ENCODE measurements at regions not wholly inside any gene's neighbourhood (a gene's known extent, or its start where the extent isn't known, plus 50 kb on each side); places are given as distances from the start of the nearest gene placed in this dataset.

DNA sequence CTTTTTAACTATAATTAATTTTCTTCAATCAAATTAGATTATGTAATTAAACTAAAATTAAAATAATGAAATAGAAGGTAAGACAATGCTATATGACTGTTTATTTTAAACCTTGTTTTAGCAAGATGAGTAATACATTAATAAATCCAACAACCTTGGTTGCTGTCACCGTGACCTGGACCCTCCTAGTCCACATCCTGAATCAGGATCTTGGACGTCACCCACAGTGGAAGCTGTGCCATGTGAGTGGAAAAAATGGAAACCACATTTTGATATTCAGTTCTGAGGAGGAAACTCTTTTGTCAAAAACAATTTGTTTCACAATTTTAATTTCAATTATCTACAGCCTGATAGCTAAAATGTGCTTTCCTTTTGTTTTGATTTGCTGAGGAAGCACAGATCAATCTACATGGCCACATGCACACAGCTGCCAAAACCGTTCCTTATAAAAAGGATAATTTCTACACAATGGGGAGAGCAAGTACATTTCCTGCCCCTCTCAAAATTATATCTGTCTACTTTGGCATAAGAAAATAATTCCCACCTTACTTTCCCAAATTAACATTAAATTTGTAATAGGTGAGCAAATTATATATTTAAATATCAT is 255.5 kb downstream of the RASSF9 start:
- H3K4me1 ChIP-seq (ENCODE audit: control insufficient read depth, insufficient read depth, low read length), result peaks cover 4% of the 10 kb centered on the region
- no peak overlapping the region for H3K9ac ChIP-seq (ENCODE audit: low read depth, low read length)
- no peaks in the 10 kb centered on the region for H3K9me3 ChIP-seq (replicated peaks; ENCODE audit: low read length)
- no peak overlapping the region for H3K4me3 ChIP-seq (ENCODE audit: low read length)
- no peaks in the 10 kb centered on the region for H3K27me3 ChIP-seq (ENCODE audit: control insufficient read depth, insufficient read depth, low read length)
- H3K4me2 ChIP-seq (ENCODE audit: low read length), result no peak overlapping the region
- no peaks in the 10 kb centered on the region for H3K36me3 ChIP-seq (ENCODE audit: insufficient read depth, low read length)

DNA sequence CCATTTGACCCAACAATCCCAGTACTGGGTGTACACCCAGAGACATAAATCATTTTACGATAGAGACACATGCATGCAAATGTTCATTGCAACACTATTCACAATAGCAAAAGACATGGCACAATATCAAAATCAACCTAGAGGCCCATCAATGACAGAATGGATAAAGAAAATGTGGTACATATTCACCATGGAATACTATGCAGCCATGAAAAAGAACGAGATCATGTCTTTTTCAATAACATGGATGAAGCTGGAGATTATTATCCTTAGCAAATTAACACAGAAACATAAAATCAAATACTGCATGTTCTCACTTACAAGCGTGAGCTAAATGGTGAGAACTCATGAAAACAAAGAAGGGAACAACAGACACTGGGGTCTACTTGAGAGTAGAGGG is 249.1 kb downstream of the RASSF9 start:
- no peaks in the 10 kb centered on the region for H3K9me3 ChIP-seq (replicated peaks; ENCODE audit: low read length)
- no peak overlapping the region for H3K4me3 ChIP-seq (ENCODE audit: low read length)
- H3K27me3 ChIP-seq (ENCODE audit: control insufficient read depth, insufficient read depth, low read length), result no peaks in the 10 kb centered on the region
- no peaks in the 10 kb centered on the region for H3K4me1 ChIP-seq (ENCODE audit: control insufficient read depth, insufficient read depth, low read length)
- H3K9ac ChIP-seq (ENCODE audit: low read depth, low read length), result no peak overlapping the region
- H3K36me3 ChIP-seq (ENCODE audit: insufficient read depth, low read length), result no peaks in the 10 kb centered on the region
- no peak overlapping the region for H3K4me2 ChIP-seq (ENCODE audit: low read length)

DNA sequence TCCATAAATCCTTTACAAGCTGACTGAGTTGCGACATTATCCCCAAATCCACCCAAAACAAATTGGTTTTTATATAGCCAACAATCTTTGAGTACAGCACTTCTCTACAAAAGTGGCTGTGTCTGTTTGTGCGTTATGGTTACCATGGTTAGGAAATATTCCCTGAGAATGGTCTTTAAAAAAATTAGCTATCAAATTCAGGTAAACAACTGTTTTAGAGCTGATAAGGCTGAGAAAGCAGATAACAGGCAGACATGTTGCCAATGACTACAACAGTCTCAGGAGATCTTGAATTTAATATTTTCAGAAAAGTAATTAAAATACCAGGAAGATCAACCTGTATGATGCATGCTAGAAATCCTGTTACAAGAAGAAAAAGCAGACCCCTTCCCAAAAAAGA is 248.0 kb downstream of the RASSF9 start:
- H3K4me3 ChIP-seq (ENCODE audit: low read length), result no peak overlapping the region
- no peaks in the 10 kb centered on the region for H3K9me3 ChIP-seq (replicated peaks; ENCODE audit: low read length)
- no peaks in the 10 kb centered on the region for H3K27me3 ChIP-seq (ENCODE audit: control insufficient read depth, insufficient read depth, low read length)
- no peak overlapping the region for H3K9ac ChIP-seq (ENCODE audit: low read depth, low read length)
- no peaks in the 10 kb centered on the region for H3K4me1 ChIP-seq (ENCODE audit: control insufficient read depth, insufficient read depth, low read length)
- no peaks in the 10 kb centered on the region for H3K36me3 ChIP-seq (ENCODE audit: insufficient read depth, low read length)
- no peak overlapping the region for H3K4me2 ChIP-seq (ENCODE audit: low read length)

DNA sequence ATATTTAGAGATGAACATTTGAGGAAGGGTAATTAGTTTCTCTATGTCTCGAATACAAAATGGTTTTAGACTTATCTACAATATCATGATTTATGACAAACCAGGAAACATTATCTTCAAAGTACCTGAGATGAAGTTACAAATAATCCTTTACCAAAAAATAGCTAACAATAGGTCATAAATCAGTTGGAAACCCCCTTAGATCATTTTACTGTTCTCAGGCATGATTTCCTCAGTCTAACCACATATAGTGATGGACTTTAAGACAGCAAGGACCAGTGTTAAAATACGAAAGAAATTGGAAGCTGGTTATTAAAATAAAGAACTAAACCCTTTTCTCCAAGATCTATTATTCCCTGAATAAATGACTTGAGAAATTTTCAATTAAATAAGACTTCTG is 235.4 kb downstream of the RASSF9 start:
- Histone ChIP-seq H3K4me2 (ENCODE audit: low read length) (no peak overlapping the region), H3K4me3 (ENCODE audit: low read length) (no peak overlapping the region), H3K9ac (ENCODE audit: low read depth, low read length) (no peak overlapping the region), H3K27me3 (ENCODE audit: control insufficient read depth, insufficient read depth, low read length) (no peaks in the 10 kb centered on the region), H3K36me3 (ENCODE audit: insufficient read depth, low read length) (no peaks in the 10 kb centered on the region), H3K4me1 (ENCODE audit: control insufficient read depth, insufficient read depth, low read length) (no peaks in the 10 kb centered on the region), H3K9me3 (replicated peaks; ENCODE audit: low read length) (no peaks in the 10 kb centered on the region)

DNA sequence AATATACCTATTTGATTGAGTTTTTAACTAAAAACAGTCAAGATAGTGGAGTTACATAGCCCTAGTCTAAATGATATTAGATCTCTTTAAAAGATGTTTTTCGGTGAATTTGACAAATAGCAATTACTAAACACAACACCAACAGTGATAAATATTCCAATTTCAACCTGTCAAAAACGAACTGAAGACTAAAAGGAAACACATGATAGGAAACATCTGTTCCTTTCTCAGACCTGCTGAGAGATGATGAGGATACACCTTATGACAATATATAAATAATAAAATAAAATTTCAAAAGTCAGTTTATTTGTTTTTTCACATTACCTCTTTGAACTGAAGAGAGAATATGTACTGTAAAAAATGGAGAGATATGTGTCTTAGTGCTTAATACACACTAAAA is 232.7 kb downstream of the RASSF9 start:
- Histone ChIP-seq H3K36me3 (ENCODE audit: insufficient read depth, low read length) (no peaks in the 10 kb centered on the region), H3K9me3 (replicated peaks; ENCODE audit: low read length) (no peaks in the 10 kb centered on the region), H3K4me1 (ENCODE audit: control insufficient read depth, insufficient read depth, low read length) (no peaks in the 10 kb centered on the region), H3K9ac (ENCODE audit: low read depth, low read length) (no peak overlapping the region), H3K4me3 (ENCODE audit: low read length) (no peak overlapping the region), H3K27me3 (ENCODE audit: control insufficient read depth, insufficient read depth, low read length) (no peaks in the 10 kb centered on the region), H3K4me2 (ENCODE audit: low read length) (no peak overlapping the region)

DNA sequence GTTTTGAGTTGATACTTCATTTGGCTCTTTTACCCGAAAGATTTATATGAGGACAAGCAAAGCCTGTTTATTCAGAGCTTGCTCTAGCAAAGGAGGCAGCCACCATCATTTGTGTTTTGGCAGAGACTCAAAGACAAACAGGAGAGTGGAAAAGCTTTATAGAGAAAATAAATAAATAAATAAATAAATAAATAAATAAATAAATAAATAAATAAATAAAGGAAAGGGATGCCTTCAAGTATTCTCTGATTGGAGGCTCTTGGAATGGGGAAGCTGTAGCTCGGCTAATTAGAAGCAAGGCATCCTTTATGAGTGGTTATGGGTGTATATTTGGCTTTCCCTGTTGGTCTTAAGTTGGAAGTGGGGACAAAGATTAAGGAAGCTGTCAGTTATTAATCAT is 229.8 kb downstream of the RASSF9 start:
- H3K4me2 ChIP-seq (ENCODE audit: low read length), result no peak overlapping the region
- no peaks in the 10 kb centered on the region for H3K4me1 ChIP-seq (ENCODE audit: control insufficient read depth, insufficient read depth, low read length)
- H3K9ac ChIP-seq (ENCODE audit: low read depth, low read length), result no peak overlapping the region
- no peaks in the 10 kb centered on the region for H3K9me3 ChIP-seq (replicated peaks; ENCODE audit: low read length)
- H3K4me3 ChIP-seq (ENCODE audit: low read length), result no peak overlapping the region
- no peaks in the 10 kb centered on the region for H3K27me3 ChIP-seq (ENCODE audit: control insufficient read depth, insufficient read depth, low read length)
- no peaks in the 10 kb centered on the region for H3K36me3 ChIP-seq (ENCODE audit: insufficient read depth, low read length)

DNA sequence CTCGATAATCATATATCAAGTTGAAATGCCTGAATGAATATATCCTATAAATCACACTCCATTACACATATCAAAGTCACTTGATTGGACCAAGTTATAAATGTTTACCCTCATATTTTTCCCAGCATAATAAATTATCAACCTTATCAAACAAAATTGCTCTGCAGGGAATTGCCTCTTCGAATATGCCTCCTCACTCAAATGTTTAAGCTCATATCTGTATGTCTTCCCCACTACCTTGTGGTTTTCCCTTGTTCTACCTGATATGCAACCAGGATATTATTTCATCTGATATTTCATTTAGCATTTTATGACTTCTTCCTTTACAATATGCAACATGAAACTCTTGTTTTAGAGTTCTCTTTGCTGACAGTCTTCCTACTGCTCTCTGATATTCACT is 226.4 kb downstream of the RASSF9 start:
- no peaks in the 10 kb centered on the region for H3K4me1 ChIP-seq (ENCODE audit: control insufficient read depth, insufficient read depth, low read length)
- H3K4me2 ChIP-seq (ENCODE audit: low read length), result no peak overlapping the region
- H3K27me3 ChIP-seq (ENCODE audit: control insufficient read depth, insufficient read depth, low read length), result no peaks in the 10 kb centered on the region
- H3K9ac ChIP-seq (ENCODE audit: low read depth, low read length), result no peak overlapping the region
- H3K9me3 ChIP-seq (replicated peaks; ENCODE audit: low read length), result no peaks in the 10 kb centered on the region
- H3K36me3 ChIP-seq (ENCODE audit: insufficient read depth, low read length), result no peaks in the 10 kb centered on the region
- no peak overlapping the region for H3K4me3 ChIP-seq (ENCODE audit: low read length)

DNA sequence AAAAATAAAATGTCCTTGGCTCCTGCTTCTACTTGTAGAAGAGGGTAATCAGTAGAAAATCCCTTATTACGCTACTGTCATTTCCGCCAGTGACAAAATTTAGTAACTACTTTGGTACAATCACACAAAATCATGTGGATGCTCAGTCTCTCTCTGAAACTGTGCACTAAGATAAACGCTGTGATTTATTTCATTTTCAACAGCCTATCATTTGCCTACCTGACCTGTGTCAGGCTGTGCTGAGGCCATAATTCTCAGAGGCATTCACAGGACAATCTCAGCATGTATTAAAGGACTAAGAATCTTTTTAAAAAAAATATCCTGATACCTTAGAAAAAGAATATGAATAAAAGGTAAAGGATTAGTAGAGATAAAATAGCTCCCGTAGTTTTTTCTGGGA is 226.0 kb downstream of the RASSF9 start:
- H3K9me3 ChIP-seq (replicated peaks; ENCODE audit: low read length), result no peaks in the 10 kb centered on the region

DNA sequence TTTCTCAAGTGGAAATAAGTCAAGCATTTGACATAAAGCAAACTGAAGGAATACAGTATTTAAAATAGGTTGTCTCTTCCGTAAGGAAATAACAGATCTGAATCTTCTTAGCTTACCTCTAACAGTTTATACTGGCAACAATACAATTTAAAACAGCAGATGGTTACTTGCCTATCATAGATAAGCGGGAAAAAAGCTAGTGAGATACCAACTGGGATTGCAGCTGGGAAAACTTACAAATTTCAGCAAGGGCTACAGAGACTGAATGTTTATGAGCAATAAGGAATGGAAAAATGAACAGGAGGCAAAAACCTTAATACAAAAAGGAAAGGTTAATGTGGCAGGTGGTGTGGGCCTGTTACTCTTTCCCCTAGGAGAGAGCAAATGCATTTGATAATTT is 220.0 kb downstream of the RASSF9 start:
- Histone ChIP-seq H3K4me2 (ENCODE audit: low read length) (no peak overlapping the region), H3K4me1 (ENCODE audit: control insufficient read depth, insufficient read depth, low read length) (no peaks in the 10 kb centered on the region), H3K36me3 (ENCODE audit: insufficient read depth, low read length) (no peaks in the 10 kb centered on the region), H3K4me3 (ENCODE audit: low read length) (no peak overlapping the region), H3K9ac (ENCODE audit: low read depth, low read length) (no peak overlapping the region), H3K9me3 (replicated peaks; ENCODE audit: low read length) (no peaks in the 10 kb centered on the region), H3K27me3 (ENCODE audit: control insufficient read depth, insufficient read depth, low read length) (no peaks in the 10 kb centered on the region)

More for the DNA sequence above, 226.0 kb downstream of the RASSF9 start:
- H3K4me1 ChIP-seq (ENCODE audit: control insufficient read depth, insufficient read depth, low read length), result no peaks in the 10 kb centered on the region
- no peak overlapping the region for H3K9ac ChIP-seq (ENCODE audit: low read depth, low read length)
- no peaks in the 10 kb centered on the region for H3K36me3 ChIP-seq (ENCODE audit: insufficient read depth, low read length)
- no peak overlapping the region for H3K4me2 ChIP-seq (ENCODE audit: low read length)
- H3K4me3 ChIP-seq (ENCODE audit: low read length), result no peak overlapping the region
- no peaks in the 10 kb centered on the region for H3K27me3 ChIP-seq (ENCODE audit: control insufficient read depth, insufficient read depth, low read length)

DNA sequence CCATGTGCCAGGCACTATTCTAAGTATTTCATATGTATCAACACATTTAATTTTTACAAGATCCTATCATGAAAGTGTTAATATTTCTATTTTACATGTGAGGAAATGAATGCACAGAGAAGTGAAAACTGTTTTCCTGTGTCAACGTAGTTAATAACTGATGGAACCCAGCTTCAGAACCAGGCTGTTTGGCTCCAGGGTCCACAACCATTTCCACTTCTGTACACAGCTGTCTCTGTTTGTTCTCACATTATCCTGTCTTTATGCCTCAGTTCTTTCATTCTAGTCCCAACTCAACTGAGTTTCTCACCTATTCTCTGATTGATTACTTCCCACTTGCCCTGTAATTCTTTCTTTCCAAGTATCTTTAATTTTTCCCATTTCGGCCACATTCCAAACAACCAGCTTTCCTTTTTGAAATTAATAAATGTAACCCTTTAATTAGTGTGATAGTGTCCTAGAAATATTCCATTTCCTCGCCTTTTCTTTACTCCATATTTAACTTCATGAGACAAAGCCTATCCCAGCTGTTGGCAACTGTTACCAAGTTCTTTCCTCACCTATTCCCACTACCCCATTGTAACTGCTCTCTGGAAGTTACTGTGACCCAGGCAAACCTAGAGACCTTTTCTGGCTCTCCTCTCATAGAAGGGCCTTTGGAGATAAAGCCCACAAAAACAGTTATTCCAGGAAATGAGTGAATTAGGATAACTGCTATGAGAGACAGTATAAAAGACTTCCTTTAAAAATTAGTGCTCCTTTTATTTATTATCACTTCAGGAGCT is 218.7 kb downstream of the RASSF9 start:
- H3K27me3 ChIP-seq (ENCODE audit: control insufficient read depth, insufficient read depth, low read length), result no peaks in the 10 kb centered on the region
- H3K9ac ChIP-seq (ENCODE audit: low read depth, low read length), result no peak overlapping the region
- H3K4me1 ChIP-seq (ENCODE audit: control insufficient read depth, insufficient read depth, low read length), result no peaks in the 10 kb centered on the region
- H3K4me3 ChIP-seq (ENCODE audit: low read length), result no peak overlapping the region
- H3K4me2 ChIP-seq (ENCODE audit: low read length), result no peak overlapping the region
- no peaks in the 10 kb centered on the region for H3K36me3 ChIP-seq (ENCODE audit: insufficient read depth, low read length)
- H3K9me3 ChIP-seq (replicated peaks; ENCODE audit: low read length), result no peaks in the 10 kb centered on the region

DNA sequence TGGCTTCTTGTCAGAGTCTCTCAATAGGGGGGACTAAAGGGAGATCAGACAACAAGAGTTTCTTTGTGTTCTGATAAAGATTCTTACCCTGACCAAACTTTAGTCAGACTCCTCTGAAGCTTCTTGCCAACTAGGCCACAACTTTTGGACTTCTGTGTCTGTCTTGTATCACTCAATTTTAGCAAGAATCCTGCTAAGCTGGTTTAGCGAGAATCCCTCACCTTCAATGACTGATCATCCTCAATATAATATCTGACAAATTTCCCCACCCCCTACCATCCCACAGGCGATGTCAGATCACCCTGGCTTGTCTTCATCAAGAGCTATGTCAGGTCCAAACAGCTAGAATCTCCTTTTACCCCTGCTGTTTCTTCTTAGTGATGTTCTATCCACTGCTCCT is 215.2 kb downstream of the RASSF9 start:
- no peaks in the 10 kb centered on the region for H3K9me3 ChIP-seq (replicated peaks; ENCODE audit: low read length)
- peaks cover 7% of the 10 kb centered on the region for H3K4me1 ChIP-seq (ENCODE audit: control insufficient read depth, insufficient read depth, low read length)
- H3K36me3 ChIP-seq (ENCODE audit: insufficient read depth, low read length), result no peaks in the 10 kb centered on the region
- H3K9ac ChIP-seq (ENCODE audit: low read depth, low read length), result no peak overlapping the region
- H3K27me3 ChIP-seq (ENCODE audit: control insufficient read depth, insufficient read depth, low read length), result no peaks in the 10 kb centered on the region
- H3K4me3 ChIP-seq (ENCODE audit: low read length), result no peak overlapping the region
- no peak overlapping the region for H3K4me2 ChIP-seq (ENCODE audit: low read length)

DNA sequence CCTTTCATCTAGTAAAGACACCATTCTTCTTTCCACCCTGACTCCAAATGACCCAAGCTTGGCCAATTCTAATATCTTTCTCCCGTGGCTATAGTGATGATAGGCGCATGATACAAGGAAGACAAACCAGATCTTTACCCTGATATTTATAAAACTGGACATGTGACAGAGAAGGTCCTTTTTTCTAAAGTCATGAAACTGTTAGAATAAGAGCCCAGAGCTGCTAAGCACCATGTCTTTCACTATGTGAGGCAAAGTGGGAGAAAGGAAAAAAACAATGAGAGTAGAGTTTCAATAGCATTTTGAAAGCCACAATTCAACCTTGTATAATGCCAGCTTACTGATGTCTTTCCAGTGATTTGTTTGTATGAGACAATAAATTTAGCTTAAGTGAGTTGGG is 212.4 kb downstream of the RASSF9 start:
- no peak overlapping the region for H3K4me3 ChIP-seq (ENCODE audit: low read length)
- H3K36me3 ChIP-seq (ENCODE audit: insufficient read depth, low read length), result no peaks in the 10 kb centered on the region
- no peaks in the 10 kb centered on the region for H3K27me3 ChIP-seq (ENCODE audit: control insufficient read depth, insufficient read depth, low read length)
- H3K9me3 ChIP-seq (replicated peaks; ENCODE audit: low read length), result no peaks in the 10 kb centered on the region
- H3K4me2 ChIP-seq (ENCODE audit: low read length), result no peak overlapping the region
- peaks cover 22% of the 10 kb centered on the region for H3K4me1 ChIP-seq (ENCODE audit: control insufficient read depth, insufficient read depth, low read length)
- no peak overlapping the region for H3K9ac ChIP-seq (ENCODE audit: low read depth, low read length)
